ENCODE measurements at regions not wholly inside any gene's neighbourhood (a gene's known extent, or its start where the extent isn't known, plus 50 kb on each side); places are given as distances from the start of the nearest gene placed in this dataset.
A peak's percentile ranks its signal among the peaks of the same experiment; 100 is the strongest.
"Not testable (repeated sequence)": the region's sequence is repeated elsewhere in the genome, so short reads cannot be mapped to it uniquely, and the experiment has no call there.

DNA sequence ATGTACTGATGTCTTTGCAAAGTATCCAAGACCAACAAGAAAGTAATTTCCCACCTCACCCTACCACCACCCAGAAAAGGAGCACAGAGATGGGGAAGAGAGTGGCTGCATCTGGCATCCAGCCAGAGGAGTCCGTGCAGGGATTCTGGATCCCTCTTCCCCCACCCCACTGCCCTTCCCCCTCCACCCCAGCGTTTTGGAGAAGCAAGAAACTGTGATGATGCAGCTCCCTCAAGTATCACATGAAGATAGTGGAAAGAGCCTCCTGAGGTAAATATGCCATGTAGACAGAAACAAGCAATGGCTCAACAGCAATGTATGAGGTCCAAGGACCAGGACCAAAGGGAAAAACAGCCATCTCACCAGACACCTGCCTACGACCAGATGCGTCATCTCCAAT is 153.8 kb downstream of the DEPDC1B start:
- DNase-seq (ENCODE audit: low spot score), result no peak

DNA sequence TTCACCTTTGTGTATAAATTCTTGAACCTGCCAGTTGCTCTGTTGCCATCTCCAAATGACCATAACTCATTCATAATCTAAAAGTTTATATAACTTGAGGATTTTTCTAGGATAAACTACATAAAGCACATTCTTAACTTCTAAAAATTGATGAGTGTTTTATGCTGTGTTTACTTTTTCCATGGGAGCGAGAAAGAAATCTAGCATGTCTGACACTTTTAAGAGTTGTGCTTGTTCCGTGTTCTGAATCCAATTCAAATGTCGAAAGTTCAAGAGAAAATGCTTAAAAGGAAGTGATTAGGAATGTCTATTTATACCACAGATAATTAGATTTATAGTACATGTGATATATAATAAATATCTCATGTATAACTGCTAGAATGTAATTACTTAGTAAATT is 154.4 kb downstream of the DEPDC1B start:
- no peak for DNase-seq (ENCODE audit: low spot score)

DNA sequence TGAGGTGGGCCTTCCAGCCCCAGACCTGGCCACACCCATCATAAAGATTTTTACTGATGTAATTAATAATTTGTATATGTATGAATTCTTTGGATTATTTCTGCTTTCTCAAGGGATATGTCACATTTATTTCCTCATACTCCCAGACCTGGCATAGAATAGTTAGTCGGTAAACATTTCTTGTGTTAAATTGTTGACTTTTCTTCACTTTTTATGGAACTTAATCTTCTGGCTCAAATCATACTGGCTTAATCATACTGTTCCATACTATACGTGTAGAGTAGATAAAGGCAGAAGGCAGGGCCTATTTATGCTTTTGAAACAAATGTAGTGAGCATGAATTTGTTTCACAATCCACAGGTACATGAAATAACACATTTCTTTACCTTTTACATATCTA is 155.8 kb downstream of the DEPDC1B start:
- no peak for DNase-seq (ENCODE audit: low spot score)

DNA sequence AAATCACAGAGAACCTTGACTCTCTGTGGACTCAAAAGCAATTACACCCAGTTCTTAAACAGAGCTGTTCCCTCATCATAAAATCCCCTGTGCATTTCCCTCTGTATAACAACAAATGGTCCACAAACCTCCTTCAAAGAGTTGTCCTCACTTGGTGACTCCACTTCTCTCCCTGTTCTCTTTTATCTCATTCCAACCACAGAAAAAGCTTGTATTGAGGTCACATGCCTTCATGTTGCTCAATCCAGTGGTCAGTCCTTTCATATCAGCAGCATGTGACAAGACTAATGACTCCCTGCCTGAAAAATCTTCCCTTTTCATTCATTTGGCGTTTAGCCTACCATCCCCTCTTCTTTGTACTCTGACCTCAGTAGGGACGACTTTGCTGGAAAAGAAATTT is 158.0 kb downstream of the DEPDC1B start:
- DNase-seq (ENCODE audit: low spot score), result no peak

DNA sequence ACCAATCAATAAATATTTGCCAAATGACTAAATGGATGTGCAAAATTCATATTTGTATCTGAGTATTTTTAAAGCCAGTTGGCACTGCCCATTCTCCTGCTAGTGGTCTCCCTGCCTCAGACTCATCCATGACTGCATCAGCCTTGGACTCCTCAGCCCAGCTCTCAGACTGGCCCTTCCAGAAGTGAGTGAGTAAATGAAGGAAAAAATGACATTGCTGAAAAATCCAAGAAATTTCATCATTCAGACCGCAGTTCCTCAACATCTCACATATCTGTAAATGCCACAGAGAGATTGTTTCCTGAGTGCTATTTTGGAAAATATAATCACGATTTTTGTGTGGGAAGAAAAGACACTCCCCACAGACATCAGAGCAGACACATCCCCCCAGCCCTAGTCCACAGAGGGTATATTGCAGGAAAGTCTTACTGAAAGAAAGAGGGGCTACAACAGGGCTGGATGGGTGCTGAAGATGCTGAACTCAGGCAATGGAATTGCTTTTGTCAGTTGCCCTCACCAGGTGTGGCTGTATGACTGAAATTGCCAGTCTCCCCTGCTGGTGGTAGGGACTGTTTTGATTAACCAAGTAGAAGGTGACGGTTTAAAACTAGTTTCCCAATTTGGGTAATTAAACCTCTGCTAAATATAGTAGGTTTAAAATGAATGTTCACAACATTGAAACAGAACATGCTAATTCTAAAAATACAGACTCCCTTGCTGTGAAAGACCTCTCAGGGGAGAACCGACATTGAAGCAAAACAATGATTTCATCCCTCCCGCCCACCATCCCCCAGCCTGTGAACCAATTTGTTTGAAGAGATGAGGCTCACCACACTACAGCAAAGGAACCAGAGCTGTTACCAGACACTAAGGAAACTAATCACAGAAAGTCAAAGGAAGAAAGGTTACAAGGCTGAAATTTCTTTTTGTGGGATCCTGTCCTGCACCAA is 158.8 kb downstream of the DEPDC1B start:
- no peak for DNase-seq (ENCODE audit: low spot score)

DNA sequence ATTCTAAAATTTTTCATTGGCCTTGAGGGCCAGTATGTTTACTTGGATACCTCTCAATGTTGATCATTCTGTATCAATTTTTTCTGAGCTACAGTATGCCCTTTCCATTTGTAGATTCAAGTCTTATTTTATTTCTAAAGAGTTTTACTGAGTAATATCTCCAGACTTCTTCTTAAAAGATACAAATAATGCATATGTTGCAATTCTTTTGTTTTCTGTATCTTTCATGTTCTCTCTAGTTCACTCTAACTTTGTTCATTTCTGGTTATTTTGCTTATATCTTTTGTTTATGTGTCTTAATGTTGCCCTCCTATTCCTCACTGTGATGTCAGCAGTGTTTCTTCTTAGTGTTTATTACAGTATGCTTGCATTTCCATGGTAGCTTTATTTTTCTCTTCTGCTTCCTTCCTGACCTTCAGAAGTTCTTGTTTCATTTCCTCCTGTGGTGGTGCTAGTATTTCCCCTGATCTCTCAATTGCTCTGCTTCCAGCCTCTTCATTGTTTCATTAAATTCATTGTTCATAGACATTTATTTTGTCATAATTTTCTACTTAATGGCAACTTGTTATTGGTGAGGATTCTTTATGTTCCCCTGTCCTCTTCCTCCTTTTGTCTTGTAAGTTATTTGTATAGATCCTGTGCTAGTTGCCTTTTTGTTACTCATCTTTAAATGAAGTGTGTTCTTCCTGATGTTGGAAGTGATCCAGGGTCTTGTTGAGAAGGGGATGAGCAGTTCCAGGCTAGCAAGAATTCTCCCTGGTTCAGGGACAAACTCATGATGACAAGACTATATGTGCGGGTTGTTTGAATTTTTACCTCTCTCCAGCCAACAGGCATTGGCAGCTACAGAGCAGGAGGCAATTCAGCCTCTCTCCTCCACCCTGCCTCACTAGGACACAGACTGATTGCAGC is 160.8 kb downstream of the DEPDC1B start:
- DNase-seq (ENCODE audit: low spot score), result no peak

DNA sequence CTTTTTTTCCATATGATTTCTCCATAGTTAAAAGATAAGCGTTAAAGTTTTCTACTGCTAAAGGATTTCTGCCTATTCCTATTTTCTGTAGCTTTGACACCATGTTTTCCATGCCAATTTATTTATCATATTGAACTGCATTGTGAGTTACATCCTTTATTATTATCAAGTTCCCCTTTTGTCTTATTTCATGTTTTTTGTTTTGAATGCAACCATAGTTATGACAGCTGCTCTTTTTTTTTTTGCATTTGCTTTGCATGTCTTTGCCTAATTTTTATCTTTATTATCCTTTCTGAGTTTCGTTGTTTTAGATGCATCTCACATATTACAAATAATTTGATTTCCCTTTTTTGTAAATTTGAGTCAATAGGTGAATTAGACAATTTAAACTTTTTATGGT is 161.5 kb downstream of the DEPDC1B start:
- DNase-seq (ENCODE audit: low spot score), result no peak

DNA sequence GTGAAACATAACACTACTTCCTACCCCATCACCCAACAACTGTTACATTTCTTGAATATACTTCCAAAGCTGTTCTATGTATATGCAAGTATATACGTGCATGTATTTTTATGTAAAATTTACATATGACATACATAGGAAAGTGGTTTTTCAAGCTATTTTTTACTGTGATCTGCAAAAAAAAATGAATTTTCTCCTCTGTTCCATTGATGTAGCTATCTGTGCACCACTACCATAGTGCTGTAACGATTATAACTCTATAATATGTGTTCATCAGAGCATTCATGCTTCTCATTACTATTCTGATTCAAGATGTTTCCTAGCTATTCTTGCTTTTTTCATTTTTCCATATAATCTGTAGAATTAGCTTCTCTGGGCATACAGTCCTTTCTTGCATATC is 164.0 kb downstream of the DEPDC1B start:
- no peak for DNase-seq (ENCODE audit: low spot score)

DNA sequence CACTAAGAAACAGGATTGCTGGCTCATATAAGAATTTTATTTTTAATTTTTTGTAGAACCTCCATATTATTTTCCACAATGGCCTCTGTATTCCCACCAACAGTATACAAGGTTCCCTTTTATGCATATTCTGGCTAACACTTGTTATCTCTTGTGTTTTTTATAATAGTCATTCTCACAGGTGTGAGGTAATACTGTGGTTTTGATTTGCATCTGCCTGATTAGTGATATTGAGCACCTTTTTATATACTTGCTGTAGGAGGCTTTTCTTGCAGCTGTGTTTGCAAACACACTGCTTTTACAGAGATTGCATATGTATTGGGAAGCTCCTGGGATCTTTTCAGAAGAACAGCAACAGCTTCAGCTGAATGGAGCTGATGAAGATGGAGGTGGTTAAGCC is 164.8 kb downstream of the DEPDC1B start:
- no peak for DNase-seq (ENCODE audit: low spot score)

DNA sequence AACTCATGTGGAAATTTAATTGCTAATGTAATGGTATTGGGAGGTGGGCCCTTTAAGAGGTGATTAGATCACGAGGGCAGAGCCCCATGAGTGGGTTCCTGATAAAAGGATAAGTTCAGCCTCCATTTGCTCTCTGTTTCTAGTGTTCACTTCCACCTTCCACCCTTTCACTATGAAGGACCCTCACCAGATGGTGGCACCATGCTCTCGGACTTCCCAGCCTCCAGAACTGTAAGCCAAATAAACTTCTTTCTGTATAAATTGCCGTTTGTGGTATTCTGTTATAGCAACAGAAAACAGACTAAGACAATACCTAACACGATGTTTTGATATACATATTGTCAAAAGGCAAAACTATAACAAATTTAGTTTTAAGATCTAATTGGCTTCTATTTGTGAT is 166.2 kb downstream of the DEPDC1B start:
- no peak for DNase-seq (ENCODE audit: low spot score)

DNA sequence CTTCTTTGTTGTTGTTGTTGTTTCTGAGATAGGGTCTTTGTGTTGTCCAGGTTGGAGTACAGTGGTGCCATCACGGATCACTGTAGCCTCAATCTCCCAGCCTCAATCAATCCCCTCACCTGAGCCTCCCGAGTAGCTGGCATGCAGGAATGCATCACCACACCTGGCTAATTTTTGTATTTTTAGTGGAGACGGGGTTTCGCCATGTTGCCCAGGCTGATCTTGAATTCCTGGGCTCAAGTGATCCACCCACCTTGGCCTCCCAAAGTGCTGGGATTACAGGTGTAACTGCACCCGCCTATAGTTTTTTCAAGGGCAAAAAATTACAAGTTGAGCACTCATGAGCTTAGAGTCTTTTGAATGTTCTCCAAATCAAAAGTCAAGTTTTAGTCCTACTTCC is 167.2 kb downstream of the DEPDC1B start:
- not testable (repeated sequence) for DNase-seq (ENCODE audit: low spot score)

DNA sequence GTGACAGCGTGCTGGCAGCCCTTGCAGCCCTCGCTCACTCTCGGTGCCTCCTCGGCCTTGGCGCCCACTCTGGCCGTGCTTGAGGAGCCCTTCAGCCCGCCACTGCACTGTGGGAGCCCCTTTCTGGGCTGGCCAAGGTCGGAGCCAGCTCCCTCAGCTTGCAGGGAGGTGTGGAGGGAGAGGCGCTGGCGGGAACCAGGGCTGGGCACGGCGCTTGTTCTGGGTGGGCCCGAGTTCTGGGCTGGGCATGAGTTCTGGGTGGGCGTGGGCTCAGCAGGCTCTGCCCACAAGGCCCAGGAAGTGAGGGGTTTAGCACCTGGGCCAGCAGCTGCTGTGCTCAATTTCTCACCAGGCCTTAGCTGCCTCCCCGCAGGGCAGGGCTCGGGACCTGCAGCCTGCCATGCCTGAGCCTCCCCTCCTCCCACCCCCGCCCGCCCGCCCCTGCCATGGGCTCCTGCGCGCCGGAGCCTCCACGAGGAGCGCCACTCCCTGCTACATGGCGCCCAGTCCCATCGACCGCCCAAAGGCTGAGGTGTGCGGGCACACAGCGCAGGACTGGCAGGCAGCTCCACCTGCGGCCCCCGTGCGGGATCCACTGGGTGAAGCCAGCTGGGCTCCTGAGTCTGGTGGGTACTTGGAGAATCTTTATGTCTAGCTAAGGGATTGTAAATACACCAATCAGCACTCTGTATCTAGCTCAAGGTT is 169.7 kb downstream of the DEPDC1B start:
- DNase-seq (ENCODE audit: low spot score), result not testable (repeated sequence)

DNA sequence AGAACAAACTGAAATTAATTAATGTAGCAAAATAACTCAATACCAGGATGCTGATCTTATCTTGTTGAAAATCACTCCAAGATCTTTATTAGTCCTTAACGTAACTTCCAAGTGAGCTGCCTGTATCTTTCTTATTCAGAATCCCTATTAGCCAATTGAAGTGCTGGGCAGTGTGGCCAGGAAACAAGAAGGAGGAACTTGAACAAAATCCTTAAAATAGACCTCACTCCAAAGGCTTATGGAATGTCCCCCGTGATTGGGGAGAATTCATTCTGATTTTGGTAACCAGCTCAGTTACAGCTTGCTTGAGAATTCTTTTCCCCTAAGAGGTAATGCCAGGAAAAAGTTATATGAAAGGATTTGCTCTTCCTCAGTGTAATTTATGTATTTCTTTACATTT is 171.0 kb downstream of the DEPDC1B start:
- no peak for DNase-seq (ENCODE audit: low spot score)

DNA sequence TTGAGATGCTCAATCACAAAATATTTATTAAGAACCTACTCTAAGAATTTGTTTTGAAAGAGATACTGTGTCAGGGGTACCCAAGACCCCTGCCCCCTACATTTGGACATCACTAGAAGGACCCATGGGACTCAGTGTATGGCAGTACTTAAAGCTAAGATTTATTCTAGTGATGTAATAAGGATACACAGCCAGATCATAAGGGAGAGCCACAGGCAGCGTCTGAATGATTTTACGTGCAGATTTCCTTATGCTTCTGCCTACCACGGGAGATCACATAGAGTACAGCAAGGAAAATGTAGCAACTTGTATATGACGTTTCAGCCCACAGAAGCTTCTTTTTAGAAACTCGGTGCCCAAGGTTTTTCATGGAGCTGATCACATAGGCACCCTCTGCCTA is 172.9 kb downstream of the DEPDC1B start:
- no peak for DNase-seq (ENCODE audit: low spot score)

DNA sequence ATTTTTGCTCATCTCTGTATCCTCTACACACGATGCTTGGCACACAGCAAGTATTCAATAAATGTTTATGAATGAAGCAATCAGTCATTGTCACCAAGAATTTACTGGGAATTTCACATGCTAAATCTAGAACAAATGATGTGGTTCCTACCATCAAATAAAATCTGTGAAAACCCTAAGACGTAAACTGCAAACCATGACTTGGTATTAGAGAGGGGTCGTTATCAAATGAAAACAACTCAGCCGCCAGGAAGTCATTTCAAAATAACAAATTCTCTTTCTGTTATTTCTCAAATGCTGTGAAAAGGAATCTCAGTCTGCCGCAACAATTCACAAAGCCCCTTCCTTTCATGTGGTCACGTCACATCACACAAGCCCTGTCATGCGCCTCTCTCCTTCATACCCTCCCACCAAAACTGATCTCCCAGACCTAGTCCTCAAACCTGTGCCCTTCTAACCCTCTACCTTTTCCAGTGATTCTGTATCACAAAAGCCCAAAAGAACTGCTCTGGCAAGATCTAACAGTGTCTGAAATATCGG is 173.6 kb downstream of the DEPDC1B start:
- no peak for DNase-seq (ENCODE audit: low spot score)

DNA sequence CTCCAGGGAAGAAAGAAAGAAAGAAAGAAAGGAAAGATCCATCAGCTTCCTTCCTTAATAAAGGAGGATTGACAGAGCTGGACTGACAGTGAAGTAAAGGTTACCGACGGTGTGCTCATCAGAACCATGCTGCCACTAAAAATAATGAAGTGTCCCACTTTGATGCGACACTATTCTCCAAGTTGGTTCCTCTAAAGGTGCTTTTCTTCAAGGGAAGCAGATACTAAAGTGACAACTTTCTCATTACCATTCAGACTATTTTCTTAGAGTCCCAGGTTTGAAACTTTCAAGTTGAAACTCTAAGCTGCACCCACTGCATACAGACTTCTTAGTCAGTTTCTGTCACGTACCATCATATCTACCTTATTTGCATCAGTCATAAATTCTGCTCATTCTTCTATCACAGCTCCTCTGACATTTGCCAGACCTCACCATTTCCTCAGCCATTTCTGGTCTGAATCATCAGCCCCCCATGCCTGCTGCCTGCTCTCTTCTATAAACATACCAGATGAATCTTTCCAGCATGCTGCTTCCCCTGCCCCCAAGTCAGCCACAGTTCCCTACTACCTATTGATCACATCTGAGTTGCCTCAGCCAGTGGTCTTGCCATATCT is 177.6 kb downstream of the DEPDC1B start:
- peak; percentile 34 for DNase-seq (ENCODE audit: low spot score)

DNA sequence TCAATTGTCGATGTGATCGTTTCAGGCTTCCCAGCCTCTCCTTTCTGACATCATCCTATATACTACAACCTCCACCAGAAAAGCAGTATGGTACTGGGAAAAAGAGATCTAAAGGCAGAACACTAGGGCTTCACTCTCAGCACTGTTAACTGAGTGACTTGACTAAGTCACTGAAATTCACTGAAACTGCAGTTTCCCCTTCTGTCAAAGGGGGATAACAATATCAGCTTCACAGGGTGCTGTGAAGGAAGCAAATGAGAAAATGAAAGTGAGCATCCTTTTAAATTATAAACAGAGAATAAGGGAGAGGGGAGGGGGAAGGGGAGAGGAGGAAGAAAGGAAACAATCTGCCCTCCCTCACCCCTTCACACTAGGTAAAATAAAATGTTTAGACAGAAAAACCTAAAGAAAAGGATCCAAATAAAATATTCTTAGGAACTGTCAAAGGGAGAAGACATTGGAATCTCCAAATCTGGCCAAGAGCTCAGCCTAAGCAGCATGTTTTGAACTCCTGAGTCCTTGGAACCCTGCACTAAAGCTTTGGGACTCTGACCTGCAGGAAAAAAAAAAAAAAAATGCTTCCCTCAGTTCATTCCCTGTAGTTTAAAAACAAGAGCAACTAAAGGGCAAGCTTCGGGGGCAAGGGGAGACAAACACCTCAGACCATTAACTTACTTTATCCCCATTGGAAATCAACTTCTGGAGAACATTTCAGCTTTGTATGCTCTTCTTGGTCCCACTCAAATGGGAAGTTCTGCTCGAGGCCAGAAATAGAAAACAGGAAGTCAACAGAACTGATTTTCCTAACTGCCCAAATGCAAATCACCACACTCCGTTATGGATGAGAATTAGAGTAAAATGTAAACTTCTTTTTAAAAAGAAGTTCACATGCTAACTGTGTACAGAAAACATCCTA is 178.3 kb downstream of the DEPDC1B start:
- DNase-seq (ENCODE audit: low spot score), result no peak

DNA sequence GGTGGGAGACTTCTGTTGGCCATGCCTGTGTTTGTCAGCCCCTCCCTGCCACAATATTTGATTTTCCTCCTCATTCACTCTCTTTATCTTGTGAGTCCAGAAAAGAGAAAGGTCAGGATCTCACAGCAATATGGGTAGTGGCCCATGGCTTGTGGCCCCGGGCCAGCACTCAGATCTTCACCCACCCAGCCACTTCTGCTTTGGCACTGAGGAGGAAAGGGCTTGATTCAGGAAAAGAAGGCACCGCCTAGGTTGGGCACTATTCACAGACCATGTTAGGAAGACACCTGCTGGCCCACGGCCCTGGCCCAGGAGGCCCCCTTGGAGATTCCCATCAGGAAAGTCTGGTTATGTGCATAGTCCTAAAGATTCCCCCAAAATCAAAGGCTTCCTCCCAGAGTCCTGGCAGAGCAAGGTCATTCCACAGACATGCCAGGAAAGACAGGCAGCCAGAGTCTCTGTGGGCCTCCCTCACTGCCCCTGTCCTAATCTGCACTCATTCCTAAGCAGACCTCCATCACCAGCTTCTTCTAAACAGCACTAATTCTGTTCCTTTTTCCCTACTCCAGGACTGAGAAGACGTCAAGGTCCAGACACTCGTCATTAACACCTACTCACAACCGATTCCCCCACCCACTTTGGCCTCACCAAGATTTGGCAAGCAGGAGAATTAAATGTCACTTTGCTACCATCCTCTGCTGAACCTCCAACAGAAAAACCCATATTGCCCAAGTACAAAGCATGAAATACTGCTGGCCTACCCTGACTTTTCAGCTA is 179.3 kb downstream of the DEPDC1B start:
- DNase-seq (ENCODE audit: low spot score), result no peak

DNA sequence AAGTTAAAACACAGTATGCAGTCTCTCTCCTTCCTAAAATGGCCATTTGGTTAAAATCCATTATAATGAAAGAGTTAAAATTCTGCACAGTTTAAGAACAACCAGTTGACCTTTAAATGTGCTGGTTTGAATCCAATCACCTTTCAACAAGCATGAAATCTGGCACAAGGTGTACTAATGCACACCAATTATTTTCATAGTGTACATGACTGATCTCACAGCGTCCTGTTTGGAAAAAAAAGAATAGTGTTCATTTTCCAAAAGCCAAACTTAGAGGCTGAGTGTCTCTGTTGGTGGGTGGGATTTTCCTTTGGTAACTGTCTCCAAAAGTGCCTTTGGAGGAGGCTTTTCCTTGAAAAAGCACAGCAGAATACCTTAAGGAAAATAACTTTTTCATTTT is 180.6 kb downstream of the DEPDC1B start:
- DNase-seq (ENCODE audit: low spot score), result no peak

DNA sequence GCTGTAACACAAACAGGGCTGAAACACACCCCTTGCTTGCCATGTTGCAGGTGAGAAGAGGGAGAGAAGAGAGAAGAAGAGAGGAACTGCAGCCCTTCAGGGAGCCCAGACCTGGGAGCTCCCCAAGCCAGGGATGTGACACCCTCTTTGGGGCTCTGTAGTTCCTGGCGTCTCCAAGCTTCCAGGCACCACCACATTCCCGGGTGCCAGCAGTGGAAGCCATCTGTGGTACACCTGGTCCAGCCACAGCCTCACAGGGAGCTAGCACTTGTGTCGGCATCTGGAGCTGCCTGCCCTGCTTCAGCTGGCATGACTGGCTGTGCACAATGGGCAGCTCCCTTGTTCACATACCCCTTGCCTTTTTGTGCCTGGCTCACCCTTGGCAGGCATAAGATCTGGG is 182.1 kb downstream of the DEPDC1B start:
- no peak for DNase-seq (ENCODE audit: low spot score)

Data from kidney capillary endothelial cell (primary cell).